ENCODE measurements at regions not wholly inside any gene's neighbourhood (a gene's known extent, or its start where the extent isn't known, plus 50 kb on each side); places are given as distances from the start of the nearest gene placed in this dataset.

DNA sequence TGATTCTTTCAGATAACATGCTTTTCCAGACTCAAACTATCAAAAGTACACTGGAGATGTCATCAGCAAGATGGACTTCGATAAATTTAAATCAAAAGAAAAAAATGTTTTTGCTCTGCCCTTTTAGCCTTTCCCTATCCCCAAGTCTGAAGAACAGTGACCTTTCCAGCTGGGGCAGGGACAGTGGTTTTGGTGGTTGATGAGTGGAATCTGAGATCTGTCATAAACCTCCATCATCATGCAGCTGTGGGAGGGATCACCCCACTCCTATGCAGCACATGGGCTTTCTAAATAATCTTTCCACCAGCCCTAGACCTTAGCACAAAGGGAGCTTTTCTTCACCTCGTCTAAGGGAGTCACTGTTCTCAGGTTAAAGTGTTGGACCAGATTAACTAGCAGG lies 869.5 kb upstream of the SOX9 start:
- no peak for TF ChIP-seq POLR2A (IDR thresholded peaks at IDR 0.05)
- TF ChIP-seq, protein P1, sequence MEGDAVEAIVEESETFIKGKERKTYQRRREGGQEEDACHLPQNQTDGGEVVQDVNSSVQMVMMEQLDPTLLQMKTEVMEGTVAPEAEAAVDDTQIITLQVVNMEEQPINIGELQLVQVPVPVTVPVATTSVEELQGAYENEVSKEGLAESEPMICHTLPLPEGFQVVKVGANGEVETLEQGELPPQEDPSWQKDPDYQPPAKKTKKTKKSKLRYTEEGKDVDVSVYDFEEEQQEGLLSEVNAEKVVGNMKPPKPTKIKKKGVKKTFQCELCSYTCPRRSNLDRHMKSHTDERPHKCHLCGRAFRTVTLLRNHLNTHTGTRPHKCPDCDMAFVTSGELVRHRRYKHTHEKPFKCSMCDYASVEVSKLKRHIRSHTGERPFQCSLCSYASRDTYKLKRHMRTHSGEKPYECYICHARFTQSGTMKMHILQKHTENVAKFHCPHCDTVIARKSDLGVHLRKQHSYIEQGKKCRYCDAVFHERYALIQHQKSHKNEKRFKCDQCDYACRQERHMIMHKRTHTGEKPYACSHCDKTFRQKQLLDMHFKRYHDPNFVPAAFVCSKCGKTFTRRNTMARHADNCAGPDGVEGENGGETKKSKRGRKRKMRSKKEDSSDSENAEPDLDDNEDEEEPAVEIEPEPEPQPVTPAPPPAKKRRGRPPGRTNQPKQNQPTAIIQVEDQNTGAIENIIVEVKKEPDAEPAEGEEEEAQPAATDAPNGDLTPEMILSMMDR (IDR thresholded peaks at IDR 0.05), result no peak

Data from Peyer's patch (tissue), 4 donors.